WERI-Rb-1 (cell line): ENCODE measurements at regions not wholly inside any gene's neighbourhood (a gene's known extent, or its start where the extent isn't known, plus 50 kb on each side); places are given as distances from the start of the nearest gene placed in this dataset.

Source experiments
- DNase-seq: peaks from one replicate; pipeline ENCODE4 v3.0.0-alpha.2; 2020
- H3K27ac ChIP-seq: fragments of 250-450 bp; sonication (Bioruptor Pico); 2 replicates; pipeline ENCODE4 v1.5.1; 2020; ENCODE audit warnings: mild to moderate bottlenecking, moderate library complexity
- H3K27me3 ChIP-seq: fragments of 250-450 bp; sonication (Bioruptor Pico); 2 replicates; pipeline ENCODE4 v1.5.1; 2021; ENCODE audit warnings: mild to moderate bottlenecking, low read depth, moderate library complexity; ENCODE audit not compliant: insufficient read depth, severe bottlenecking
- H3K36me3 ChIP-seq: fragments of 250-450 bp; sonication (Bioruptor Pico); 2 replicates; pipeline ENCODE4 v1.5.1; 2020; ENCODE audit warnings: mild to moderate bottlenecking, moderate library complexity
- H3K4me3 ChIP-seq: 2 replicates; pipeline ENCODE4 v1.5.1; 2011; ENCODE audit warnings: low read depth, mild to moderate bottlenecking, control low read depth, low read length
- H3K9me3 ChIP-seq: fragments of 250-450 bp; sonication (Bioruptor Pico); 2 replicates; pipeline ENCODE4 v1.5.1; 2021; ENCODE audit warnings: mild to moderate bottlenecking, moderate library complexity; ENCODE audit not compliant: severe bottlenecking
- TF ChIP-seq, protein P1 (sequence below): IDR thresholded peaks from 2 replicates; pipeline ENCODE4 v1.5.1; 2011; ENCODE audit warnings: low read depth, mild to moderate bottlenecking, control low read depth, inconsistent platforms, low read length

DNA sequence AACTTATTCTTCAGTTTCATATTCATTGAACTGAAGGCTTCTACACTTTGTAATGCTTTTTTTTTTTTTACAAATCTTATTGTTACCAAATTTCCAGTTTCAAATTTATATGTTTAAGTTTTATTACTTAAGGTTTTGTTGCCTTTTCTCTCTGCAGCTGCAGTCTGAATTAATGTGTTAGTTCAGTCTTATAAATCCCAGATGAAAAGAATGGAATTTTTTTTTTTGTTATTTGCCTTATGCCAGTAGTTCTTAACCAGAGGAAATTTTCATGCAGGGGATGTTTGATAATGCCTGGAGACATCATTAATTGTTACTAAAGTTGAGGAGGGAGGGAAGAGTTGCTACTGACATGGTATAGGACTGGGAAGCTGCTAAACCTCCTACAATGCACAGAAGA is 367.9 kb upstream of the SPRY2 start:
- Histone ChIP-seq H3K36me3 (no peaks in the 10 kb centered on the region), H3K27me3 (no peaks in the 10 kb centered on the region), H3K4me3 (no peak overlapping the region), H3K27ac (no peak overlapping the region), H3K9me3 (no peaks in the 10 kb centered on the region)
- TF ChIP-seq, protein P1, sequence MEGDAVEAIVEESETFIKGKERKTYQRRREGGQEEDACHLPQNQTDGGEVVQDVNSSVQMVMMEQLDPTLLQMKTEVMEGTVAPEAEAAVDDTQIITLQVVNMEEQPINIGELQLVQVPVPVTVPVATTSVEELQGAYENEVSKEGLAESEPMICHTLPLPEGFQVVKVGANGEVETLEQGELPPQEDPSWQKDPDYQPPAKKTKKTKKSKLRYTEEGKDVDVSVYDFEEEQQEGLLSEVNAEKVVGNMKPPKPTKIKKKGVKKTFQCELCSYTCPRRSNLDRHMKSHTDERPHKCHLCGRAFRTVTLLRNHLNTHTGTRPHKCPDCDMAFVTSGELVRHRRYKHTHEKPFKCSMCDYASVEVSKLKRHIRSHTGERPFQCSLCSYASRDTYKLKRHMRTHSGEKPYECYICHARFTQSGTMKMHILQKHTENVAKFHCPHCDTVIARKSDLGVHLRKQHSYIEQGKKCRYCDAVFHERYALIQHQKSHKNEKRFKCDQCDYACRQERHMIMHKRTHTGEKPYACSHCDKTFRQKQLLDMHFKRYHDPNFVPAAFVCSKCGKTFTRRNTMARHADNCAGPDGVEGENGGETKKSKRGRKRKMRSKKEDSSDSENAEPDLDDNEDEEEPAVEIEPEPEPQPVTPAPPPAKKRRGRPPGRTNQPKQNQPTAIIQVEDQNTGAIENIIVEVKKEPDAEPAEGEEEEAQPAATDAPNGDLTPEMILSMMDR: no peak
- no peak for DNase-seq

DNA sequence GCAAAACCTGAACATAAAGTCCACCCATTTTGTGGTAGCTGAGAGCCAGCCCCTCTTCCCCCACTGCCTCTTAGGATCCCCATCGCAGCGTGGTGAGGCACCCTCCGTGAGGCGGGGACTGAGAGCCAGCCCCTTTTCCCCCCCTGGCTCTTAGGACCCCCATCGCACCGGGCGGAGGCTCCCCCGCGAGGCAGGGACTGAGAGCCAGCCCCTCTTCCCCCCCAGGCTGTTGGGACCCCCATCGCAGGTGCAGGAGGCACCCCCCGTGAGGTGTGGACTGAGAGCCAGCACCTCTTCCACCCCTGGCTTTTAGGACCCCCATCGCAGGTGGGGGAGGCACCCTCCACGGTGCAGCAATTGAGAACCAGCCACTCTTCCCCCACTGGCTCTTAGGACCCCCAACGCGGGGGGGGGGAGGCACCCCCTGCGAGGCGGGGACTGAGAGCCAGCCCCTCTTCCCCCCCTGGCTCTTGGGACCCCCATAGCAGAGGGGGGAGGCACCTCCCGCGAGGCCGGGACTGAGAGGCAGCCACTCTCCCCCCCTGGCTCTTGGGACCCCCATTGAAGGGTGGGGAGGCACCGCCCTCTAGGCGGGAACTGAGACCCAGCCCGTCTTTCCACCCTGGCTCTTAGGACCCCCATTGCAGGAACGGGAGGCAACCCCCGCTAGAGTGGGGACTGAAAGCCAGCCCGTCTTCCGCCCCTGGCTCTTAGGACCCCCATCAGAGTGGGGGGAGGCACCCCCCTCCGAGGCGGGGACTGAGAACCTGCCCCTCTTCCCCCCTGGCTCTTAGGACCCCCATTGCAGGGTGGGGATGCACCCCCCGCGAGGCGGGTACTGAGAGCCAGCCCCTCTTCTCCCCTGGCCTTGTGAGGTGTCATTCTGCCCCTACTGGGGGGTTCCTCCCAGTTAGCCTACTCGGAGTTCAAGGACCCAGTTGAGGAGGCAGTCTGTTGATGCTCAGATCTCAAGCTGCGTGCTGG is 366.4 kb upstream of the SPRY2 start:
- no peak for DNase-seq
- no peak overlapping the region for H3K27ac ChIP-seq
- H3K36me3 ChIP-seq: no peaks in the 10 kb centered on the region
- H3K27me3 ChIP-seq: no peaks in the 10 kb centered on the region
- no peak overlapping the region for H3K4me3 ChIP-seq
- TF ChIP-seq, protein P1: no peak
- no peaks in the 10 kb centered on the region for H3K9me3 ChIP-seq

DNA sequence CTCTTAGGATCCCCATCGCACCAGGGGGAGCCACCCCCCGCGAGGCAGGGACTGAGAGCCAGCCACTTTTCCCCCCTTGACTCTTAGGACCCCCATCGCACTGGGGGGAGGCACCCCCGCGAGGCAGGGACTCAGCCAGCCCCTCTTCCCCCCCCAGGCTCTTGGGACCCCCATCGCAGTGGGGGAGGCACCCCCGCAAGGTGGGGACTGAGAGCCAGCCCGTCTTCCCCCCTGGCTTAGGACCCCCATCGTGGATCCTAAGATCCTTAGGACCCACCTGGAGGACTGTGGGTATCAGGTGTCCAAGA is 365.2 kb upstream of the SPRY2 start:
- DNase-seq: no peak
- no peak overlapping the region for H3K4me3 ChIP-seq
- H3K9me3 ChIP-seq: no peaks in the 10 kb centered on the region
- no peak overlapping the region for H3K27ac ChIP-seq
- TF ChIP-seq, protein P1: no peak
- H3K27me3 ChIP-seq: no peaks in the 10 kb centered on the region
- no peaks in the 10 kb centered on the region for H3K36me3 ChIP-seq

DNA sequence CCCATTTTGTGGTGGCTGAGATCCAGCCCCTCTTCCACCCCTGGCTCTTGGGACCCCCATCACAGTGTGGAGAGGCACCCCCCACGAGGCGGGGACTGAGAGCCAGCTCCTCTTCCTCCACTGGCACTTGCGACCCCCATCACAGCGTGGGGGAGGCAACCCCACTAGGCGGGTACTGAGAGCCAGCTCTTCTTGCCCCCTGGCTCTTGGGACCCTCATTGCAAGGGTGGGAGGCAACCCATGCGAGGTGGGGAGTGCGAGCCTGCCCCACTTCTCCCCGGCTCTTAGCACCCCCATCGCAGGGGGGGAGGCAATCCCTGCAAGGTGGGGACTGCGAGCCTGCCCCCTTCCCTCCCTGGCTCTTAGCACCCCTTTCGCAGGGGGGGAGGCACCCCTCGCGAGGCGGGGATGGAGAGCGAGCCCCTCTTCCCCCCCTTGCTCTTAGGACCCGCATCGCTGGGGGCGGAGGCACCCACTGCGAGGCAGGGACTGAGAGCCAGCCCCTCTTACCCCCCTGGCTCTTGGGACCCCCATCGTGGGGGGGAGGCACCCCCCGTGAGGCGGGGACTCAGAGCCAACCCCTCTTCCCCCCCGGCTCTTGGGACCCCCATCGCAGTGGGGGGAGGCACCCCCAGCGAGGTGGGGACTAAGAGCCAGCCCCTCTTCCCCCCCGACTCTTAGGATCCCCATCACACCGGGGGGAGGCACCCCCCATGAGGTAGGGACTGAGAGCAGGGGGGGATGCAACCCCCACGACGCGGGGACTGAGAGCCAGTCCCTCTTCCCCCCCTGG is 364.6 kb upstream of the SPRY2 start:
- Histone ChIP-seq H3K36me3 (no peaks in the 10 kb centered on the region), H3K4me3 (no peak overlapping the region), H3K27ac (no peak overlapping the region), H3K9me3 (no peaks in the 10 kb centered on the region), H3K27me3 (no peaks in the 10 kb centered on the region)
- TF ChIP-seq, protein P1: no peak
- DNase-seq: no peak

DNA sequence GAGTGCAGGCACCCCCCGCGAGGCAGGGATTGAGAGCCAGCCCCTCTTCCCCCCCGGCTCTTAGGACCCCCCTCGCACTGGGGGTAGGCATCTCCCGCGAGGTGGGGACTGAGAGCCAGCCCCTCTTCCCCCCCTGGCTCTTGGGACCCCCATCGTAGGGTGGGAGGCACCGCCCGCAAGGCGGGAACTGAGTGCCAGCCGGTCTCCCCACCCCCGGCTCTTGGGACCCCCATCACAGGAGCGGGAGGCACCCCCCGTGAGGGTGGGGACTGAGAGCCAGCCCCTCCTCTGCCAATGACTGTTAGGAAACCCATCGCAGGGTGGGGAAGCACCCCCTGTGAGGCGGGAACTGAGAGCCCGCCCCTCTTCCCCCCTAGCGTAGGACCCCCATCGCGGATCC is 363.4 kb upstream of the SPRY2 start:
- H3K36me3 ChIP-seq: no peaks in the 10 kb centered on the region
- H3K4me3 ChIP-seq: no peak overlapping the region
- H3K27ac ChIP-seq: no peak overlapping the region
- H3K27me3 ChIP-seq: no peaks in the 10 kb centered on the region
- no peak for DNase-seq
- TF ChIP-seq, protein P1: no peak
- H3K9me3 ChIP-seq: no peaks in the 10 kb centered on the region
